SKM-1 (cell line): ENCODE measurements at regions not wholly inside any gene's neighbourhood (a gene's known extent, or its start where the extent isn't known, plus 50 kb on each side); places are given as distances from the start of the nearest gene placed in this dataset.
"Not testable (repeated sequence)": the region's sequence is repeated elsewhere in the genome, so short reads cannot be mapped to it uniquely, and the experiment has no call there.

ENCODE experiments used
- DNase-seq: peaks from one replicate; lab custom pipeline; 2025; ENCODE audit not compliant: unreplicated experiment; lab: John Stamatoyannopoulos, UW

DNA sequence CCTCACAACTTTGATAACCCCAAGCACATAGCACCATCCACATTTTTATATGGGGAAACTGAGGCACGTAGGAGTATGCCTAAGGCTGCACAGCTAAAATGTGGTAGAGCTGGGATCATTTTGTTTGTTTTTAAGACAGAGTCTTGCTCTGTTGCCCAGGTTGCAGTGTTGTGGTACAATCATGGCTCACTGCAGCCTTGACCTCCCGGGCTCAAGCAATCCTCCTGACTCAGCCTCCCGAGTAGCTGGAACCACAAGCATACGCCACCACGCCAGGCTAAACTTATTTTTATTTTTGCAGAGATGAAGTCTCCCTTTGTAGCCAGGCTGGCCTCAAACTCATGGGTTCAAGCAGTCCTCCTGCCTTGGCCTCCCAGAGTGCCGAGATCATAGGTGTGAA lies 81.0 kb upstream of the GSE1 start:
- no peak for DNase-seq

- DNase-seq, result not testable (repeated sequence)
Observed at GRCh38 chr16:85533593-85533992, 79.5 kb upstream of the GSE1 start.

DNA sequence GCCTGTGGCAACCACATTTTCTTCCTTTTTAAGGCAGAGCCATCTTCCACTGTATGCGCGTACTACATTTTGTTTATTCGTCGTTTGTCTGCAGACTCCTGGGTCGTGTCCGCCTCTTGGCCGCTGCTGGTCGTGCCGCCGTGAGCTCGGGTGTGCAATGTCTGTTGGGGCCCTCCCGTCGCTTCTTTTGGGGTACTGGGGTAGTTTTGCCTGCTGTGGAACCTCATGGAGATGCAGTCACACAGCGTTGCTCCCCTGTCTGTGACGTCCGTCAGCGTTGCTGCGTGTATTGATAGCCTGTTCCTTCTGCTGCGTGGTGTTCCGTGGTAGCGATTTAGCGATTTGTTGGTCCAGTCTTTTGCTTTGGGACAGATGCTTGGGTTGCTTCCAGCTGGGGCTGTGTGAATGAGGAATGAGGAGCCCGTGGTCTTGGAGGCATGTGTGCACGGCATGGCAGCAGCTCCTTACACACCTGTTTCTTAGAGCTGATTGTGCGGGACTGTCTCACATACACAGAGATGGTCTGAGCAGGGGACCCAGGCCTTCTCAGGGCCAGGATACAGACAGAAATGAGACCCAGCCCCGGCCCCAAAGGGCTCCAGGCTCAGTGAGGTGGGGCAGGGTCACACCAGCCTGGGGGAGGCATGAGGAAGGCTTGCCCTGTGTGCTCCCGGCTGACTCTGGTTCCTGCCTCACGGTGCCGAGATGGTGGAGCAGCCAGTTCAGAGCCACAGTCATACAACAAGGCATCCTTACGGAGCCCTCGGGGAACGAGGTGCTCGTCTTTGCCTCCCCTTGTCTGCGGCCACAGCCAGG lies 78.4 kb upstream of the GSE1 start:
- DNase-seq, result no peak

- DNase-seq, result peak; percentile 67
Observed at GRCh38 chr16:85535352-85536072, 77.6 kb upstream of the GSE1 start.

DNA sequence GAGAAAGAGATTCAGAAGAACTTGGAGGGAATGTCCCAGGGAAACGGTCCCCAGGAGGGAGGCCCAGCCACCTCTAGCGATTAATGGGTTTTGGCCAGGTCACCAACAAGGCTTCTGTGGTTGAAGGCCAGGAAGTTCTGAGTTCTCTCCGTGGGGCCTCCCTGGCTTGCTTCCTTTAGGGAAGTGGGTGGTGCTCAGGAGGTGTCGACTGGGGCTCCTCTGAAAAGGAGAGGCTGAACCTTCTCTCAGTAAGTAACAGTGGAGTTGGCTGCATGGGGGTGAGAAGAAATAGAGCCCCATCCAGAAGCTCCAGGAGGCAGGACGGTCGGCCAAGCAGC lies 77.1 kb upstream of the GSE1 start:
- DNase-seq, result peak; percentile 74

DNA sequence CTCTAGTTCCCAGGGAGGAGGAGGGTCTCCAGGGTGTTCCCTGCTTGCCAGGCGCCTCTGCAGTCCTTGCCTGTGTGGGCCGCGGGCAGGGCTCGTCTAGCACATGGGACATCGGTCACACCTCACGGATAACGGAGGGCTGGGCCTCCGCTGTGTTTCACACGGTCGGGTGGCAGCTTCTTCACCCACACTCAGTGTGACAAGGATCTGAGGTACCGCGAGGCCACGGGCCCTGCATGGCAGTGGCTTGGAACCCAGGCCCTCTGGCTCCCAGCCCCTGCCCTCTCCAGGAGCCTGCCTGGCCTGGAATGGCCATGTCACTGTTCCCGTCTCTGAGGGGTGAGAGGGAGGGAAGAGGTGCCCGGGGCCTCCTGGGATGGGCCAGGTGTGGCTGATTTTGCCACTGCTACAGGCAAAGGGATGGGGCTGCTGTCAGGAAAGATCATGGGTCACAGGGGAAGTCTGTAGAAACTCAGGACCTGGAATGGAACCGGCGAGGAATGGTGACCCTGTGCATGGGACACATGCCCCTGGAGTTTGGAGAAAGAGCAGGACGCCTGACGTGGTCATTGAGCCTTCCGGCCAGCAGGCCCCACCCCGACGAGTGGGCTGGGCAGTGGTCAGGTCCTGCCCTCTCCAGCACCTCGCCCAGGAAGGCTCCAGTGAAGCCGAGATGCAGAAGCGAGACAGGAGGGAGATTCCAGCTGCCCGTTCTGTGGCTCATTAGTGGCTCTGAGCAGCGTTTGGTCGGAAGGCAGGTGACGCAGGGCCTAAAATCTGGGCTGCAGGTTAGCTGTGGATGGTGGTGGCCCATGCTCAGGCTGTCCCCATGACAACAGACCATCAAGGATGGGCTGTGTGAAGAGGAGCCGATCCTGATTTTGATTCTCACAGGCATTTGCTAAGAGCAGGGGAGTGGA lies 76.5 kb upstream of the GSE1 start:
- no peak for DNase-seq

- DNase-seq, result no peak
Observed at GRCh38 chr16:85537331-85537788, 75.8 kb upstream of the GSE1 start.

DNA sequence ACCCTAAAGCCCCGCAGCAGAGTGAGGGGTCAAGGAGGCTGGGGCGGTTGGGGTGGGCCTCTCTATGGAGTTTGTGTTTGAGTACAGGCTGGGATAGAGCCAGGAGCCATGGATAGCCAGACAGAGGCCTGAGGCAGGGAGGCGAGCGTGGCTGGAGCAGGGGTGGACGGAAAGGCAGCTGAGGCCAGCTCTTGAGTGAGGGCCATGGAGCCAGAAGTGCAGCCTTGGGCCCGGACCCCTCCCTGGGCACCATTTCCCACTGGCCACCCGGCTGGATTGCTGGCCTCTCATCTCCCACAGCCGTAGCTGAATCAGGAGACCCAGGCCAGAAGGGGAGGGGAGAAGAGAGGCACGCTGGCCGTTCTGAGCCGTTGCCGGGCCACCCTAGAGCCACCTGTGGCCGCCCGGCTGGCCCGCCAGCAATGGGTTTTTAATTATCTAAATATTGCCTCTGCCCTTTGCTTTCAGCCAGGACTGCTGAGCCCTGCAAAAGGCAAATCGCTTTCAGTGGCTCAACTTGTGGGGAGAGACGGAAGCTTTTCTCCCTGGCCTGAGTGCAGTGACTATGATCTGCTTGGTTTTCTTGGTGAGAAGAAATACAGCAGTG lies 75.2 kb upstream of the GSE1 start:
- DNase-seq, result no peak

DNA sequence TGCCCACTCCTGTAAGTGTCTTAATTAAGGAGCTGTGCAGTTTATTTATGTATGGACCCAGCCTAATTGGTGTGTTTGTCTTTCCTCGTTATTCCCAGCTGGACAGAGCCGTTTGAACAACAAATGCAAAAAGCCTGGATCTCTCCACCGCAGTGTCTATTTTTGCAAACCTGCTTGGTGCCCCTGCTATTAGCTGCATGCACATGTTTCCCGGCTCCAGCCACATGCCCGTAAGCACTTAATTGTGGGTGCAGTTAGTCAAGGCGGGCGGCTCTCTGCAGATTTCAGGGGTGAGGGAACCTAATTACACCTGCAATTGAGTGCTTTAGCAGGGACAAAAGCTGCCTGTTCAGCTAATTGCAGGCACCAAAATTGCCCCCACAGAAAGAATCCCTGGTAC lies 74.0 kb upstream of the GSE1 start:
- no peak for DNase-seq

DNA sequence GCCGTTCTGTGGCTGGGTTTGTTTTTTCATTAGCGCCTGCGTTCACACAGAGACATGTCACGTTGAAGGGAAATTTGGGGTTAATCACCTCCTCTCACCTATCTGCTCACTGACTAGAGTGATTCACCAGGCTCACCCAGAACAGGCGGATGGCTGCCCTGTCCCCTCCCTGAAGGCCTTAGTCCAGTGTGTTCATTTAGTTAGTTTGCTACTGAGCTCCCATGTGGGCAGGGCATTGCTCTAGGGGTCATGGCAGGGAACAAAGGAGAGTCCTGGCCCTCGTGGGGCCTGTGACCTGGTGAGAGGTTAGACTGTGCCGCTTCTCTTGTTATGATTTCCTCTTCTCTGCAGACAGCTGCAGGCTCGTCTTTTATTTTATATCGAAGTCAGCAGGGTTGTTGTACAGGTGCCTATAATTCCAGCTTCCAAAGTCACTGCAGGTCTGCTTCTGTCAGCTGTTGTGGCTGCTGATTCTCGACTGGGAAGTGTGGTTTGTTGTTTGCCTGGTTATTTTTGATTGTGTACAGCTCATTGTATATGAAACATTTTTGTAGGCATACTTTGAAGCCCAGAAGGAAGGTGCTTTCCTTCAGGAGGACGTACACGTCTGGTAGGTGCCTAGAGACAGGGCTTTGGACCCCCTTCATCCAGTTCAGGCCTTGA lies 73.4 kb upstream of the GSE1 start:
- DNase-seq, result no peak

- no peak for DNase-seq
Observed at GRCh38 chr16:85541181-85541580, 71.9 kb upstream of the GSE1 start.

- DNase-seq, result no peak
Observed at GRCh38 chr16:85541619-85541979, 71.5 kb upstream of the GSE1 start.

DNA sequence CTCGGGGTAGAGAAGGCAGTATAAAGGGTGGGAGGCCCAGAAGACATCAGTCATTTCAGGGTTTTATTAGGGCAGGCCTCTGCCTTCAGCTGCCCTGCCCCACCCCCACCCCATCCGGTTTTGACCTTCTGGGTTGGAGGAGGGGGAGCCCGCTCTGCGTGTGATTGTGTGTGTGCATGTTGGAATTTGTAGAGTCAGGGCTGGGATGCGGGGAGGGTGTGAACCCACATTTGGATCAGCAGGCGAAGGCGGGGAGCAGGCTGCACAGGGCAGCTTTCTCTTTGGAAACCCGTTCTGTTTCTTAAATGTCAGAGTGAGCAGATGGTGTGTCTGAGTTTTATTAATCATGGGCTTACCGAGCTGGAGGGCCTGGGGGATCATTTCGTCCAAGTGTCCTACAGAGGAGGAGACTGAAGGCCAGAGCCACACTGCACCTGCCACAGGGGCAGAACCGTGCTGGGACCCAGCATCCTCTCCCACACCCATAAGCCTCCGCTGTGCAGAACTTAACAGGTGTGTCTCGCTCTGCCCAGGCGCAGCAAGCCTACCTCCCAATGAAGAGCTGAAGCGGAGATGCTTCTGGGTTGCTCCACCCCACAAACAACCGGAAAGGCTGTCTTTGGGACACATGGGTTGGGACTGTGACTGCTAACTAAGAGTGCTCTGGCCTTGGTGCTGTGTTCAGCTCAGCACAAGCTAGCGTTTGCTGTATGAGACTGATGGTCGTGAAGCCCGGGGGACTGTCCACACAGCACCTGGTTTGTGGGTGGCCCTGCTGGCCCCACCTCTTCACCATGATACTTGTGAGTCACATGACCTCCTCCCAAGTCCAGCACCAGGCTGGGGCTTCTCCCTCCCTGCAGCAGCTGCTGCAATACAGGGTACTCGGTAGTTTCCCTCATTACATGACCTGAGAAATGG lies 70.9 kb upstream of the GSE1 start:
- no peak for DNase-seq

DNA sequence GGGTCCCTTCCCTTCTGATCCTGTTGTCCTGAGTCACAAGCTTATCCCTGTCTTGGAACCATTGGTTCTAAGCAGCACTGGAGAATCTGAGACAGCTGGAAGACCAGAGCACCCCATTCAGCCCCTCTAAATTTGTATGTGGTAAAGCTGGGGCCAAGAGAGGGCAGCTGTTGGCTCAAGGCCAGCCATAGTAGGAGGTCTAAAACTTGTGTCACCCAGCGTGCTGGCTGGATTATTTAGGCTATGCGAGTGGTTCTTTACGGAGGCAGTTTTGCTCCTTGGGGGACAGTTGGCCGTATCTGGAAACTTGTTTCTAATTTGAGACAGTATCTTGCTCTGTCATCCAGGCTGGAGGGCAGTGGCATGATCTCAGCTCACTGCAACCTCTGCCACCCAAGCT lies 69.6 kb upstream of the GSE1 start:
- no peak for DNase-seq

GRCh38 chr16:85544016-85544415 lies 69.1 kb upstream of the GSE1 start:
- DNase-seq, result no peak

GRCh38 chr16:85544668-85545067 lies 68.5 kb upstream of the GSE1 start:
- DNase-seq, result no peak

DNA sequence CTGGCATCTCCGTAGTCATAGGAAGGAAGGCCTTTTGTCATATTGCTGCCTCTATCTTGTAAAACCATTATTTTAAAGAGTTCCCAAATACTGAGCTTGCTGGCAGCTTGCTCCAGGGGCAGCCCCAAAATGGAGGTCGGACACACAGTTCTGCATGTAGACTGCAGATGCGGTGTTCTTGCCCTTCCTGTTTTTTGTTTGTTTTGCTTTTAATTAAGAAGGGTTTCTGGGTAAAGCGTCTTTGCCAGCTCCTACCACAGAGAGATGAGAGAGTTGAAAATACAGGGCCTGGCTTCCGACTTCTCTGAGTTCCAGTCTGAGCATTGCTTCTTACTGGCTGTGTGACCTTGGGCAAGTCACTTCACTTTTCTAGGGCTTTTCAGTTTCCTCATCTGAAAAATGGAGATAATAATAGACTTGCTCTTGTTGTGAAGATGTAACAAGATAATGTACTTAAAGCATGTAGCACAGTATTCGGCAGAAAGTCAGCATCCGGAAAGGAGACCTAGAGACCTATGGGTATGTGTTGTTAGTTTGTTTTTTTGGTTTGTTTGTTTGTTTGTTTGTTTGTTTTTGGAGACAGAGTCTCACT lies 67.8 kb upstream of the GSE1 start:
- DNase-seq, result no peak

GRCh38 chr16:85546585-85547447 lies 66.3 kb upstream of the GSE1 start:
- no peak for DNase-seq
